Lower lobe of right lung (tissue), 2 donors: ENCODE measurements at regions not wholly inside any gene's neighbourhood (a gene's known extent, or its start where the extent isn't known, plus 50 kb on each side); places are given as distances from the start of the nearest gene placed in this dataset.

Source experiments
- ATAC-seq, 2 donors: fragments of 200-7000 bp; cut with Tn5 transposase; one replicate each; pipeline ENCODE4 v1.9.1; 2020 to 2022; ENCODE audit warnings: mild to moderate bottlenecking in 2 of 2, moderate library complexity in 2 of 2
- DNase-seq: peaks from one replicate; pipeline ENCODE4 v3.0.0-alpha.2; 2020
- H3K27ac ChIP-seq: fragments of 200-600 bp; one replicate; pipeline ENCODE4 v1.8.0; 2022
- H3K27me3 ChIP-seq: fragments of 200-600 bp; one replicate; pipeline ENCODE4 v1.8.0; 2022; ENCODE audit warnings: low read depth
- H3K36me3 ChIP-seq: fragments of 200-600 bp; one replicate; pipeline ENCODE4 v1.8.0; 2022; ENCODE audit warnings: mild to moderate bottlenecking
- H3K4me1 ChIP-seq: fragments of 200-600 bp; one replicate; pipeline ENCODE4 v1.8.0; 2022
- H3K4me3 ChIP-seq: fragments of 200-600 bp; one replicate; pipeline ENCODE4 v1.8.0; 2022; ENCODE audit warnings: mild to moderate bottlenecking
- H3K9me3 ChIP-seq: fragments of 200-600 bp; one replicate; pipeline ENCODE4 v1.8.0; 2022
- CTCF ChIP-seq: fragments of 200-600 bp; IDR thresholded peaks from one replicate; pipeline ENCODE4 v1.8.0; 2022; ENCODE audit warnings: antibody characterized with exemption, mild to moderate bottlenecking
- intact Hi-C: fragments of 100-400 bp; cut with DNase I; formaldehyde crosslinking; loops from one replicate; pipeline ENCODE4 v1.11.0; 2022
- donor health status: DM: no; HTN: yes; CAD: no; lungs with severe emphysema.

GRCh38 chr12:124726596-124727263 is 136.9 kb downstream of the SCARB1 start:
- no peak overlapping the region for H3K4me3 ChIP-seq
- H3K36me3 ChIP-seq = no peaks in the 10 kb centered on the region
- DNase-seq (no peak), ATAC-seq (peak in 1 of 2 donors; percentile 4)
- no peak for TF ChIP-seq CTCF
- no peaks in the 10 kb centered on the region for H3K27me3 ChIP-seq
- intact Hi-C loops = no loop called here
- H3K9me3 ChIP-seq = no peaks in the 10 kb centered on the region
- H3K27ac ChIP-seq = peak overlapping the region; percentile 72
- H3K4me1 ChIP-seq = peaks cover 34% of the 10 kb centered on the region

GRCh38 chr12:124725597-124726237 is 137.9 kb downstream of the SCARB1 start:
- H3K27ac ChIP-seq = no peak overlapping the region
- no peaks in the 10 kb centered on the region for H3K27me3 ChIP-seq
- intact Hi-C loops = no loop called here
- H3K9me3 ChIP-seq = no peaks in the 10 kb centered on the region
- DNase-seq = no peak
- no peak for ATAC-seq
- no peaks in the 10 kb centered on the region for H3K36me3 ChIP-seq
- H3K4me1 ChIP-seq = peaks cover 40% of the 10 kb centered on the region
- H3K4me3 ChIP-seq = no peak overlapping the region
- TF ChIP-seq CTCF = no peak

GRCh38 chr12:124725099-124725498 is 138.6 kb downstream of the SCARB1 start:
- H3K9me3 ChIP-seq = no peaks in the 10 kb centered on the region
- H3K27me3 ChIP-seq = no peaks in the 10 kb centered on the region
- H3K36me3 ChIP-seq = no peaks in the 10 kb centered on the region
- intact Hi-C loops = no loop called here
- TF ChIP-seq CTCF = no peak
- H3K4me3 ChIP-seq = no peak overlapping the region
- no peak for ATAC-seq
- peaks cover 40% of the 10 kb centered on the region for H3K4me1 ChIP-seq
- H3K27ac ChIP-seq = no peak overlapping the region
- no peak for DNase-seq

GRCh38 chr12:124722878-124723277 is 140.8 kb downstream of the SCARB1 start:
- ATAC-seq (no peak), DNase-seq (no peak)
- no peak for TF ChIP-seq CTCF
- Histone ChIP-seq H3K9me3 (no peaks in the 10 kb centered on the region), H3K36me3 (no peaks in the 10 kb centered on the region), H3K27ac (no peak overlapping the region), H3K4me3 (no peak overlapping the region), H3K27me3 (no peaks in the 10 kb centered on the region), H3K4me1 (peaks cover 37% of the 10 kb centered on the region)
- intact Hi-C loops = no loop called here

- Histone ChIP-seq H3K27me3 (no peaks in the 10 kb centered on the region), H3K36me3 (no peaks in the 10 kb centered on the region), H3K9me3 (no peaks in the 10 kb centered on the region), H3K27ac (peak overlapping the region; percentile 27), H3K4me1 (peaks cover 34% of the 10 kb centered on the region), H3K4me3 (no peak overlapping the region)
- no peak for DNase-seq
- TF ChIP-seq CTCF = no peak
- intact Hi-C loops = no loop called here
- ATAC-seq = no peak
Measured at GRCh38 chr12:124721501-124722162, 142.0 kb downstream of the SCARB1 start.
